ENCODE measurements at regions not wholly inside any gene's neighbourhood (a gene's known extent, or its start where the extent isn't known, plus 50 kb on each side); places are given as distances from the start of the nearest gene placed in this dataset.

DNA sequence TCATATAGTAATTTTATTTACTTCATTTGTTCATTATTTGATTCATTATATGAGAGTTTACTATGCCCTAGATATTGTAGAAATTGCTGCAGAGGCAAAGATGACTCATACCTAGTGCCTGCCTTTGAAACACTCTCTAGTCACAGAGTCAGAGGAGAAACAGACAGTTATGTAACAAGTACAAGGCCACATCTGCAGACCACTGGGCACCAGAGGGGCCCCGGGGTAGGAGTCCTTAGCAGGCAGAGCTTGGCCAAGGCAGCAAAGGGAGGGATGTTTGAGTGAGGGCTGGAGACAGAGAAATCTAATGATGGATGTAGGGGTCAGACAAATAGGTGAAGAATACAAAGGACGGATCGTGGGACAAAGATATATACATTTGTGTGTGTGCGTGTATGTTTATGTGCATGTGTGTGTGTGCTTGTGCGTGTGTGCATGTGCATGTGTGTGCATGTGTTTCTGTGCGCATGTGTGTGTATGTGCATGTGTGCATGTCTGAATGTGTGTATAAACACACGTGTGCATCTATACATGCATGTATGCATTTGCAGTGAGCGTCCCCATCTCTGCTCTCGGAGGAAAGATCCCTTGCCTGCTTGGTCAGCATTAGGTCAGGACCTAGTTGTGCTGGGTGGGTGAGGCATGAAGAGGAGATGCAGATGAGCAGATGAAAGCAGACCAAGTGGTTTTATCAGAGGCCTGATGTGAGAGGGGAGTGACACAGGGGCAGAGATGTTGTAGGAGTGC lies 170.6 kb upstream of the MYT1L start:
- no peaks in the 10 kb centered on the region for H3K4me1 ChIP-seq (ENCODE audit: insufficient read depth, poor library complexity, severe bottlenecking)
- H3K4me3 ChIP-seq (ENCODE audit: severe bottlenecking), result no peak overlapping the region
- ATAC-seq (ENCODE audit: low read depth) (no peak), DNase-seq (ENCODE audit: low spot score) (no peak)
- H3K27ac ChIP-seq (ENCODE audit: poor library complexity, severe bottlenecking), result no peak overlapping the region
- no peaks in the 10 kb centered on the region for H3K27me3 ChIP-seq (ENCODE audit: insufficient read depth, poor library complexity, severe bottlenecking)
- H3K9me3 ChIP-seq (ENCODE audit: severe bottlenecking), result no peaks in the 10 kb centered on the region
- TF ChIP-seq, protein P1, sequence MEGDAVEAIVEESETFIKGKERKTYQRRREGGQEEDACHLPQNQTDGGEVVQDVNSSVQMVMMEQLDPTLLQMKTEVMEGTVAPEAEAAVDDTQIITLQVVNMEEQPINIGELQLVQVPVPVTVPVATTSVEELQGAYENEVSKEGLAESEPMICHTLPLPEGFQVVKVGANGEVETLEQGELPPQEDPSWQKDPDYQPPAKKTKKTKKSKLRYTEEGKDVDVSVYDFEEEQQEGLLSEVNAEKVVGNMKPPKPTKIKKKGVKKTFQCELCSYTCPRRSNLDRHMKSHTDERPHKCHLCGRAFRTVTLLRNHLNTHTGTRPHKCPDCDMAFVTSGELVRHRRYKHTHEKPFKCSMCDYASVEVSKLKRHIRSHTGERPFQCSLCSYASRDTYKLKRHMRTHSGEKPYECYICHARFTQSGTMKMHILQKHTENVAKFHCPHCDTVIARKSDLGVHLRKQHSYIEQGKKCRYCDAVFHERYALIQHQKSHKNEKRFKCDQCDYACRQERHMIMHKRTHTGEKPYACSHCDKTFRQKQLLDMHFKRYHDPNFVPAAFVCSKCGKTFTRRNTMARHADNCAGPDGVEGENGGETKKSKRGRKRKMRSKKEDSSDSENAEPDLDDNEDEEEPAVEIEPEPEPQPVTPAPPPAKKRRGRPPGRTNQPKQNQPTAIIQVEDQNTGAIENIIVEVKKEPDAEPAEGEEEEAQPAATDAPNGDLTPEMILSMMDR (IDR thresholded peaks at IDR 0.05; ENCODE audit: poor library complexity, severe bottlenecking), result no peak
- H3K36me3 ChIP-seq (ENCODE audit: low read depth), result no peaks in the 10 kb centered on the region

DNA sequence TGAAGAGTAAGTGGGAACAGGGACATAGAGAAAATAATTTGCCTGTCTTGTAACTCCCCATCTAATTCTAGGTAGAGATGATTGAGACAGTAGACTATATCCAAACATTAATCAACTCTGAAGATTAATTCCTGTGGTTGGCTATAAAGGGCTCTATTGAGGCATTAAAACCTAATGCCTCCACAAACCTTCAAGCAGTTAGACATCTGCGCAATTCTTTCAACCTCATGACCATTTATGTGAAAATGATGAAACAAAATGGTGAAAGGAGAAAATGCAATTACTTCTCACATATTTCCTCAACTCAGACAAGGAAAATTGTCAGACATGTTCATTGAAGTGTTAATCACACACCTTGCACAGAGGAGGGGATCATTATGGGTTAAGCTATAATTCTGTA lies 164.5 kb upstream of the MYT1L start:
- Histone ChIP-seq H3K27me3 (ENCODE audit: insufficient read depth, poor library complexity, severe bottlenecking) (no peaks in the 10 kb centered on the region), H3K27ac (ENCODE audit: poor library complexity, severe bottlenecking) (no peak overlapping the region), H3K4me1 (ENCODE audit: insufficient read depth, poor library complexity, severe bottlenecking) (no peaks in the 10 kb centered on the region), H3K4me3 (ENCODE audit: severe bottlenecking) (no peak overlapping the region), H3K36me3 (ENCODE audit: low read depth) (no peaks in the 10 kb centered on the region), H3K9me3 (ENCODE audit: severe bottlenecking) (no peaks in the 10 kb centered on the region)
- DNase-seq (ENCODE audit: low spot score) (no peak), ATAC-seq (ENCODE audit: low read depth) (no peak)
- TF ChIP-seq, protein P1 (IDR thresholded peaks at IDR 0.05; ENCODE audit: poor library complexity, severe bottlenecking), result no peak

DNA sequence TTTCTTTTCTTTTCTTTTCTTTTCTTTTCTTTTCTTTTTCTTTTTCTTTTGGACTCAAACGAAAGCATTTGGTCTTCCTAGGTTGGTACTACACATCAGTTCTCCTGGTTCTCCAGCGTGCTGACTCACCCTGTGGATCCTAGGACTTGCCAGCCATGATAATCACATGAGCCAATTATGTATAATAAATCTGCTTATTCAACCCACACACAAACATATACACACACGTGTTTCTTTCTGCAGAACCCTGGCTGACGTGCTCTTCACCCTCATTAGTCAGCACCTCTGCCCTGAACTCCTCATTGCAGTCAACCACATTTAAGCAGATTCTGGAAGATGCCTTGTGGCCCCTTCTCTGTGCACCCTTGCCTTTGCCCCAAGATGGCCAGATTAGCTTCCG lies 162.4 kb upstream of the MYT1L start:
- DNase-seq (ENCODE audit: low spot score) (no peak), ATAC-seq (ENCODE audit: low read depth) (no peak)
- H3K27ac ChIP-seq (ENCODE audit: poor library complexity, severe bottlenecking), result no peak overlapping the region
- TF ChIP-seq, protein P1 (IDR thresholded peaks at IDR 0.05; ENCODE audit: poor library complexity, severe bottlenecking), result no peak
- H3K9me3 ChIP-seq (ENCODE audit: severe bottlenecking), result peaks cover 3% of the 10 kb centered on the region
- H3K4me1 ChIP-seq (ENCODE audit: insufficient read depth, poor library complexity, severe bottlenecking), result no peaks in the 10 kb centered on the region
- H3K4me3 ChIP-seq (ENCODE audit: severe bottlenecking), result no peak overlapping the region
- no peaks in the 10 kb centered on the region for H3K27me3 ChIP-seq (ENCODE audit: insufficient read depth, poor library complexity, severe bottlenecking)
- no peaks in the 10 kb centered on the region for H3K36me3 ChIP-seq (ENCODE audit: low read depth)

DNA sequence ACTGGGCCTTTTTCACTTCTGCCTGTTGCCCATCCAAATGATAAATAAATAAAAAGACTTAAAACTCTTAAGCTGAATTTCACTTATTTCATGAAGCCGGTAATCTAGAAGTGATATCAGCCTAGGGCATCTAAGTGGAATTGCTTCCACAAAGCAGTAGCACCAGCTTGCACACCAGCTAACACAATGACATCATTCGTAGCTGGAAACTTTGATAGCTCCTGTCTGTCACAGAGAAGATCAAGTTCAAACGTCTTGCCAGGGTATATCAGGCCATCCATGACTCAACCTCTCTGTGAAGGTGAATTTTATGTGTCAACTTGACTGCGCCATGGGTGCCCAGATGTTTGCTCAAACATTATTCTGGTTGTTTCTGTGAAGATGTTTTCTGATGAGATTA lies 161.7 kb upstream of the MYT1L start:
- TF ChIP-seq, protein P1 (IDR thresholded peaks at IDR 0.05; ENCODE audit: poor library complexity, severe bottlenecking), result no peak
- ATAC-seq (ENCODE audit: low read depth) (no peak), DNase-seq (ENCODE audit: low spot score) (no peak)
- Histone ChIP-seq H3K36me3 (ENCODE audit: low read depth) (no peaks in the 10 kb centered on the region), H3K27me3 (ENCODE audit: insufficient read depth, poor library complexity, severe bottlenecking) (no peaks in the 10 kb centered on the region), H3K9me3 (ENCODE audit: severe bottlenecking) (peaks cover 3% of the 10 kb centered on the region), H3K4me3 (ENCODE audit: severe bottlenecking) (no peak overlapping the region), H3K4me1 (ENCODE audit: insufficient read depth, poor library complexity, severe bottlenecking) (no peaks in the 10 kb centered on the region), H3K27ac (ENCODE audit: poor library complexity, severe bottlenecking) (no peak overlapping the region)

- no peaks in the 10 kb centered on the region for H3K27me3 ChIP-seq (ENCODE audit: insufficient read depth, poor library complexity, severe bottlenecking)
- TF ChIP-seq, protein P1 (IDR thresholded peaks at IDR 0.05; ENCODE audit: poor library complexity, severe bottlenecking), result no peak
- H3K4me1 ChIP-seq (ENCODE audit: insufficient read depth, poor library complexity, severe bottlenecking), result no peaks in the 10 kb centered on the region
- ATAC-seq (ENCODE audit: low read depth) (no peak), DNase-seq (ENCODE audit: low spot score) (no peak)
- H3K9me3 ChIP-seq (ENCODE audit: severe bottlenecking), result peaks cover 3% of the 10 kb centered on the region
- no peak overlapping the region for H3K4me3 ChIP-seq (ENCODE audit: severe bottlenecking)
- H3K36me3 ChIP-seq (ENCODE audit: low read depth), result no peaks in the 10 kb centered on the region
- H3K27ac ChIP-seq (ENCODE audit: poor library complexity, severe bottlenecking), result no peak overlapping the region
Measured at GRCh38 chr2:2491964-2492363, 160.9 kb upstream of the MYT1L start.

All from RWPE2 (cell line).